ENCODE measurements at regions not wholly inside any gene's neighbourhood (a gene's known extent, or its start where the extent isn't known, plus 50 kb on each side); places are given as distances from the start of the nearest gene placed in this dataset.

DNA sequence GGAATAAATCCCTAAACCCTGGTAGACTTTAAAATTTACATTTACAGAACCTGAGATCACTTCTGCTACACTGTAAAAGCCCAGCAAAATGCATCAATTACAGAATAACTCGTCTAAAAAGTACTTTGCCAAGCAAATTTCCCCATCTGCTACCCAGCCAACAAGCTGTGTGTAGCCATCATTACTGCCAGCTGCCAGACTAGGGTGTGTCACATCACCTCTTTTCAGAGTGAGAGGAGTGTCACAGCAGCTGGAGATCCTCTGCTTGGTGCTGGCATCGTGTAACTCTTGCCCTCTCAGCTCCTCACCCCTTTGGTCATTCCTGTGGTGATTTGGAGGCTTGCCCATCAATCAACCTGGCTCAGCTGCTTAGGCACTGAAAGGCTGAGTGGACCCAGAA lies 340.4 kb upstream of the MMADHC start:
- DNase-seq (ENCODE audit: low read depth, low spot score) (no peak), ATAC-seq (no peak)
- Histone ChIP-seq H3K9me3 (ENCODE audit: control insufficient read depth, insufficient read depth, low read depth, low read length) (no peaks in the 10 kb centered on the region), H3K4me1 (ENCODE audit: control insufficient read depth, insufficient read depth, low read length) (no peaks in the 10 kb centered on the region), H3K4me3 (ENCODE audit: low read depth in 2 of 2, low read length in 2 of 2) (no peak overlapping the region), H3K27me3 (ENCODE audit: control insufficient read depth, insufficient read depth, low read length) (no peaks in the 10 kb centered on the region), H3K36me3 (ENCODE audit: control insufficient read depth, insufficient read depth, low read length) (no peaks in the 10 kb centered on the region), H3K27ac (ENCODE audit: low read length) (no peak overlapping the region)
- CTCF ChIA-PET = no interaction called here
- in situ Hi-C loops (cut with HindIII; ENCODE audit: low pct_unique_long_range_greater_than_20kb, low sequenced_read_pairs) = no loop called here
- TF ChIP-seq REST (IDR thresholded peaks at IDR 0.05; ENCODE audit: insufficient read depth in 1 of 2, low read depth in 2 of 2, low read length in 1 of 2) (no peak), SIN3A (IDR thresholded peaks at IDR 0.05; ENCODE audit: borderline replicate concordance, insufficient read depth, low read depth, low read length) (no peak), TCF7L2 (IDR thresholded peaks at IDR 0.05; ENCODE audit: low read depth, low read length) (no peak), POLR2AphosphoS5 (IDR thresholded peaks at IDR 0.05; ENCODE audit: low read depth, low read length) (no peak), CTCF (IDR thresholded peaks at IDR 0.05) (no peak)
- BruUV-seq (replicated peaks) = no TSS peak
- intact Hi-C loops (cut with micrococcal nuclease; ENCODE audit: unreplicated experiment) = no loop called here
- POLR2A ChIA-PET = no interaction called here

- no peak for ATAC-seq
- ChIA-PET CTCF (no interaction called here), POLR2A (no interaction called here)
- H3K36me3 ChIP-seq (ENCODE audit: control insufficient read depth, insufficient read depth, low read length) = no peaks in the 10 kb centered on the region
- H3K4me3 ChIP-seq (ENCODE audit: low read depth in 2 of 2, low read length in 2 of 2) = no peak overlapping the region
- no peaks in the 10 kb centered on the region for H3K9me3 ChIP-seq (ENCODE audit: control insufficient read depth, insufficient read depth, low read depth, low read length)
- in situ Hi-C loops (cut with HindIII; ENCODE audit: low pct_unique_long_range_greater_than_20kb, low sequenced_read_pairs) (no loop called here), intact Hi-C loops (cut with micrococcal nuclease; ENCODE audit: unreplicated experiment) (no loop called here)
- DNase-seq (ENCODE audit: low read depth, low spot score) = no peak
- H3K4me1 ChIP-seq (ENCODE audit: control insufficient read depth, insufficient read depth, low read length) = no peaks in the 10 kb centered on the region
- no TSS peak for BruUV-seq (replicated peaks)
- H3K27me3 ChIP-seq (ENCODE audit: control insufficient read depth, insufficient read depth, low read length) = no peaks in the 10 kb centered on the region
- no peak overlapping the region for H3K27ac ChIP-seq (ENCODE audit: low read length)
- TF ChIP-seq SIN3A (IDR thresholded peaks at IDR 0.05; ENCODE audit: borderline replicate concordance, insufficient read depth, low read depth, low read length) = no peak
- no peak for TF ChIP-seq CTCF (IDR thresholded peaks at IDR 0.05)
These were observed 338.6 kb upstream of the MMADHC start for GRCh38 chr2:149926149-149926548.
